ENCODE measurements at regions not wholly inside any gene's neighbourhood (a gene's known extent, or its start where the extent isn't known, plus 50 kb on each side); places are given as distances from the start of the nearest gene placed in this dataset.
"Not testable (repeated sequence)": the region's sequence is repeated elsewhere in the genome, so short reads cannot be mapped to it uniquely, and the experiment has no call there.

DNA sequence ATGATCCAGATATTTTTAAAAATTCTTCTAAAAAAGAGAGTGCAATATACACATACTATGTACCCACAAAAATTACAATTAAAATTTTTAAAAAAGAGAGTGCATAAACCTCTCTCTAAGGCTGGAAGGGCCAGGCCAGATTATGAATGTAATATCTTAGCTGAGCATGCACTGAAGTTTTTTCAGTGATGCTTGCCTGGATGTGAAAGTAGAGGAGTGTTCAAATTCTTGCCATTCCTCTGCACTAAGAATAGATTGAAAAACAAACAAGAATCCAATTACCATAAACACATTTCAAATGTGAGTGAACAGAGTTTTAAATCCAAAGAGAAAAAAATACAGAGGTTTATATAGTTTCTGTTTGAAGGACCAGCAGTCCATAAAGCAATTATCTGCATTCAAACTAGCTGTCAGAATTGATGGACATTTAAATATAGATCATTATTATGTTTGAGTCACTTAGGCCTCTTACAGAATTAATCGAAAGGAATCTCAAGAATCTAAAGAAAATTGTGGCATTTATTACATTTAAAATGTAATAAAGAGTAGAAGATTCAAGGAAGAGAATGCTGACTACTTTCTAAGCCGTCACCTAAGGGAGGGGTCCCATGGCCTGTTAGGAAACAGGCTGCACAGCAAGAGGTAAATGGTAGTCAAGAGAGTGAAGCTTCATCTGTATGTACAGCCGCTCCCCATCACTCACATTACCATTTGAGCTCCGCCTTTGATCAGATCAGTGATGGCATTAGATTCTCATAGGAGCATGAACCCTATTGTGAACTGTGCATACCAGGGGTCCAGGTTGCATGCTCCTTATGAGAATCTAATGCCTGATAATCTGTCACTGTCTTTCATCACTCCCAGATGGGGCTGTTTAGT lies 159.3 kb upstream of the MDFIC2 start:
- H3K4me1 ChIP-seq = no peaks in the 10 kb centered on the region
- intact Hi-C loops (cut with DNase I) = no loop called here
- no peak overlapping the region for H3K27ac ChIP-seq

DNA sequence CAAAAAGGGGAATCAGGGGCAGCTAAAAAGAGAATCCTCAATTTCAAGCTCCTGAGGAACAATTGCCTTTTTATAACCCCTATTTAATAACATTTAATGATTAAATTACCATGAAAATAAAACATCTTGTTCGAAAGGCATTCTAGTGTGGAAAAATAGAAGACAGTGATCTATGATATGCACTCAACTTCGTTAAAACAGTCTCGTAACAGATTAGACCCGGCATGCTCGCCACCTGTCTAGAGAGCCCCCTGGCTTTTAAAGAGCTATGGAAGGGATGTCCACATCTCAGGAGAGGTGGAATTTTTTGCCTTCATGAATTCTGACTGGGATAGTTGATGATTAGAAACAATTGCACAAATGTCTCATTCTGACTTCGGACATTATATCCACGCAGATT lies 153.7 kb upstream of the MDFIC2 start:
- no peak overlapping the region for H3K27ac ChIP-seq
- TF ChIP-seq, protein P1, sequence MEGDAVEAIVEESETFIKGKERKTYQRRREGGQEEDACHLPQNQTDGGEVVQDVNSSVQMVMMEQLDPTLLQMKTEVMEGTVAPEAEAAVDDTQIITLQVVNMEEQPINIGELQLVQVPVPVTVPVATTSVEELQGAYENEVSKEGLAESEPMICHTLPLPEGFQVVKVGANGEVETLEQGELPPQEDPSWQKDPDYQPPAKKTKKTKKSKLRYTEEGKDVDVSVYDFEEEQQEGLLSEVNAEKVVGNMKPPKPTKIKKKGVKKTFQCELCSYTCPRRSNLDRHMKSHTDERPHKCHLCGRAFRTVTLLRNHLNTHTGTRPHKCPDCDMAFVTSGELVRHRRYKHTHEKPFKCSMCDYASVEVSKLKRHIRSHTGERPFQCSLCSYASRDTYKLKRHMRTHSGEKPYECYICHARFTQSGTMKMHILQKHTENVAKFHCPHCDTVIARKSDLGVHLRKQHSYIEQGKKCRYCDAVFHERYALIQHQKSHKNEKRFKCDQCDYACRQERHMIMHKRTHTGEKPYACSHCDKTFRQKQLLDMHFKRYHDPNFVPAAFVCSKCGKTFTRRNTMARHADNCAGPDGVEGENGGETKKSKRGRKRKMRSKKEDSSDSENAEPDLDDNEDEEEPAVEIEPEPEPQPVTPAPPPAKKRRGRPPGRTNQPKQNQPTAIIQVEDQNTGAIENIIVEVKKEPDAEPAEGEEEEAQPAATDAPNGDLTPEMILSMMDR (IDR thresholded peaks at IDR 0.05) = no peak
- intact Hi-C loops (cut with DNase I) = no loop called here
- no peaks in the 10 kb centered on the region for H3K4me1 ChIP-seq
- H3K9me3 ChIP-seq = no peaks in the 10 kb centered on the region
- no peak overlapping the region for H3K4me3 ChIP-seq
- no peaks in the 10 kb centered on the region for H3K36me3 ChIP-seq
- no peak for DNase-seq (ENCODE audit: low spot score in 2 of 2)
- no peaks in the 10 kb centered on the region for H3K27me3 ChIP-seq

More for the DNA sequence above, 159.3 kb upstream of the MDFIC2 start:
- Histone ChIP-seq H3K9me3 (no peaks in the 10 kb centered on the region), H3K36me3 (no peaks in the 10 kb centered on the region), H3K27me3 (no peaks in the 10 kb centered on the region), H3K4me3 (no peak overlapping the region)
- TF ChIP-seq, protein P1 (IDR thresholded peaks at IDR 0.05) = no peak
- DNase-seq (ENCODE audit: low spot score in 2 of 2) = no peak

DNA sequence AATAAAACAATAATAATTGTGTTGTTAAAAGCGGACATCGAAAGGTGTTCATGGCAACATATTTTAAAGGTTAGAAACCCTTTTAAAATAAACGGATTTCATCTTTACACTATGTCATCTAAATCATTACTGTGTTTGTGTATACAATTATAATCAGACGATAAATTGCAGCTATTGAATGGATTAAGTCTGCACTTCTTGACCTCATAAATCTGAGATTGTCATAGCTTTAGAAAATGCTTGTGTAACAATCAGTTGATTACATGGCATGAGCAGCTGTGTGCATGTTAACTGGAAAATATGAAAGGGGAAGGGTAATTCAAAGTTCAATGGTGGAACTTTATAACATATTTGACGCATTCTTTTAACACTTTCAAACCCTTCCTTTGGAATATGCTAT lies 152.4 kb upstream of the MDFIC2 start:
- Histone ChIP-seq H3K4me1 (no peaks in the 10 kb centered on the region), H3K36me3 (no peaks in the 10 kb centered on the region), H3K27ac (no peak overlapping the region), H3K4me3 (no peak overlapping the region), H3K9me3 (no peaks in the 10 kb centered on the region), H3K27me3 (no peaks in the 10 kb centered on the region)
- intact Hi-C loops (cut with DNase I) = no loop called here
- TF ChIP-seq, protein P1 (IDR thresholded peaks at IDR 0.05) = no peak
- DNase-seq (ENCODE audit: low spot score in 2 of 2) = no peak

DNA sequence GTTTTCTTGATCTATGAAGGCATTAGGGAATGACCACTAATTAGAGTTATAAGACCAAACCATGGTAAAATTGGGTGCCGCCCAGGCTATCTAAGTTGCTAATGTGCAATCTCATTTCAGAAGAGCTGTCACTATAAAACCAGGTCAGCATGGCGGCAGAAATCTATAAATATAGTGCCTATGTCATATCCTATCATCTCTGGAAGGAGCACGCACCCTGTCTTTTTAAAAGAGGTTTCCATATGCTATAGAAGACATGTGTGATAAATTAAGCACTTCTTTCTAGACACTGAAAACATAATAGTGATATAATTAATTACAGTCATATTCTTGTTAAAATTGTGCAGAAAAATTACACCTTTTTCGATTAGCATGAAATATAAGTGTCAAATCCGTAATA lies 152.0 kb upstream of the MDFIC2 start:
- H3K4me1 ChIP-seq = no peaks in the 10 kb centered on the region
- H3K27me3 ChIP-seq = no peaks in the 10 kb centered on the region
- H3K36me3 ChIP-seq = no peaks in the 10 kb centered on the region
- intact Hi-C loops (cut with DNase I) = no loop called here
- no peak overlapping the region for H3K27ac ChIP-seq
- H3K9me3 ChIP-seq = no peaks in the 10 kb centered on the region
- no peak for DNase-seq (ENCODE audit: low spot score in 2 of 2)
- TF ChIP-seq, protein P1 (IDR thresholded peaks at IDR 0.05) = no peak
- H3K4me3 ChIP-seq = no peak overlapping the region

DNA sequence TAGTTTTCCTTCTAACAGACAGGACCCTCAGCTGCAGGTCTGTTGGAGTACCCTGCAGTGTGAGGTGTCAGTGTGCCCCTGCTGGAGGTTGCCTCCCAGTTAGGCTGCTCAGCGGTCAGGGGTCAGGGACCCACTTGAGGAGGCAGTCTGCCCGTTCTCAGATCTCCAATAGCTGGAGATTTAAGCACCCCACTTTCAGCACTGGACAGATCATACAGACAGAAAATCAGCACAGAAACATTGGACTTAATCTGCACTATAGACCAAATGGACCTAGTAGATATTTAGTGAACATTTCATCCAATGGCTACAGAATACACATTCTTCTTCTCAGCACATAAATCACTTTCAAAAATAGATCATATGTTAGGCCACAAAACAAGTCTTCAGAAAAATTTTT lies 137.8 kb upstream of the MDFIC2 start:
- DNase-seq (ENCODE audit: low spot score in 2 of 2); H3K36me3 ChIP-seq; intact Hi-C loops (cut with DNase I): not testable (repeated sequence)

DNA sequence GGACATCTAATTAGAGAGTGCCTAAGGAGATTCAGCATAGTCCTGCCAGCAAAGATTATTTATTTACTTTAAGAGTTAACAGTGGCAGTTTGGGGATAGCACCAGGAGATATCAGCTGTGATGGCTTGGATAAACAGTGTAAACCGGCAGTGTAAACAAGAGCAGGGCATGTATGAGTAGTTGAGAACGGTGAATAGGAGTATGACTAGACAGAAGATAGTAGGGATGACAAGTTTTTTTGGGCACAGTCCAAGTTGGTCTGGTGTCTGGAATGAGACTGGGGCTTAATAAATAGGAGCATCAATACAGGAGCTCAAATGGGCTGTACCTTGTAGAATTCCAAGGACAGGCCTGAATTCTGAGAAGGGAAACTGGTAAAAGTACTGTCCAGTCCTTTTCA lies 123.0 kb upstream of the MDFIC2 start:
- H3K27ac ChIP-seq = not testable (repeated sequence)

More for the DNA sequence above, 137.8 kb upstream of the MDFIC2 start:
- not testable (repeated sequence) for H3K4me3 ChIP-seq, H3K27ac ChIP-seq, H3K9me3 ChIP-seq, H3K4me1 ChIP-seq, H3K27me3 ChIP-seq

More for the DNA sequence above, 123.0 kb upstream of the MDFIC2 start:
- H3K4me3 ChIP-seq; H3K36me3 ChIP-seq; DNase-seq (ENCODE audit: low spot score in 2 of 2); H3K4me1 ChIP-seq; intact Hi-C loops (cut with DNase I); H3K9me3 ChIP-seq; H3K27me3 ChIP-seq: not testable (repeated sequence)

Measured in ascending aorta (tissue), 2 donors.